Vagina (tissue), 2 donors: ENCODE measurements at regions not wholly inside any gene's neighbourhood (a gene's known extent, or its start where the extent isn't known, plus 50 kb on each side); places are given as distances from the start of the nearest gene placed in this dataset.

Source experiments
- CTCF ChIP-seq, 3 experiments: fragments of 450-650 bp in 2 of 3; fragments of 200-600 bp in 1 of 3; sonication (generic) in 1 of 3; IDR thresholded peaks; one replicate each; pipeline ENCODE4 v1.5.1; 2017 to 2019; ENCODE audit warnings: antibody characterized with exemption in 3 of 3, mild to moderate bottlenecking in 2 of 3, moderate library complexity in 2 of 3
- POLR2A ChIP-seq, 2 donors: fragments of 450-650 bp; IDR thresholded peaks; one replicate each; pipeline ENCODE4 v1.6.1; 2017; ENCODE audit warnings: antibody characterized with exemption in 2 of 2, mild to moderate bottlenecking in 2 of 2, moderate library complexity in 2 of 2
- POLR2AphosphoS5 ChIP-seq, 2 donors: sonication (generic); formaldehyde crosslinking; IDR thresholded peaks; one replicate each; pipeline ENCODE4 v1.9.0; 2017; ENCODE audit warnings: antibody characterized with exemption in 2 of 2, mild to moderate bottlenecking in 2 of 2, low read depth in 1 of 2; ENCODE audit not compliant: insufficient read depth in 1 of 2

GRCh38 chr18:6565815-6566081 lies 151.0 kb upstream of the L3MBTL4 start:
- TF ChIP-seq CTCF (IDR thresholded peaks at IDR 0.05) = no peak
- no peak for TF ChIP-seq POLR2AphosphoS5 (IDR thresholded peaks at IDR 0.05; ENCODE audit: insufficient read depth in 1 of 2, low read depth in 1 of 2)
- TF ChIP-seq POLR2A (IDR thresholded peaks at IDR 0.05) = no peak
